HepG2 (cell line): ENCODE measurements at regions not wholly inside any gene's neighbourhood (a gene's known extent, or its start where the extent isn't known, plus 50 kb on each side); places are given as distances from the start of the nearest gene placed in this dataset.

ENCODE experiments used
- FOXA1 ChIP-seq, 2 experiments: fragments of 450-650 bp in 1 of 2; sonication (generic) in 1 of 2; formaldehyde crosslinking in 1 of 2; IDR thresholded peaks; 2 replicates each; pipeline versions ENCODE4 v1.4.0 to v1.6.1; 2016 to 2020; ENCODE audit warnings: missing genetic modification reagents in 1 of 2
- SP2 ChIP-seq: sonication (generic); formaldehyde crosslinking; IDR thresholded peaks from 2 replicates; pipeline ENCODE4 v1.5.1; 2020; ENCODE audit warnings: mild to moderate bottlenecking, missing genetic modification reagents
- ZBTB1 ChIP-seq: sonication (generic); formaldehyde crosslinking; IDR thresholded peaks from 2 replicates; pipeline ENCODE4 v1.4.0; 2020; ENCODE audit warnings: missing genetic modification reagents, borderline replicate concordance
- ZNF232 ChIP-seq: sonication (generic); formaldehyde crosslinking; IDR thresholded peaks from 2 replicates; pipeline ENCODE4 v1.4.0; 2020; ENCODE audit warnings: missing genetic modification reagents, borderline replicate concordance
- ZNF441 ChIP-seq: sonication (generic); formaldehyde crosslinking; IDR thresholded peaks from 2 replicates; pipeline ENCODE4 v1.7.0; 2021; ENCODE audit warnings: missing genetic modification reagents, borderline replicate concordance
- ZNF816 ChIP-seq: sonication (generic); formaldehyde crosslinking; IDR thresholded peaks from 2 replicates; pipeline ENCODE4 v1.8.0; 2022; ENCODE audit warnings: missing genetic modification reagents, mild to moderate bottlenecking, borderline replicate concordance
- ZNF879 ChIP-seq: sonication (generic); formaldehyde crosslinking; IDR thresholded peaks from 2 replicates; pipeline ENCODE4 v1.8.1; 2023; ENCODE audit warnings: missing genetic modification reagents
- TF ChIP-seq, protein P1 (sequence below): sonication (generic); formaldehyde crosslinking; IDR thresholded peaks from 2 replicates; pipeline ENCODE4 v1.5.0; 2020; ENCODE audit warnings: mild to moderate bottlenecking, missing genetic modification reagents, moderate library complexity
- TF ChIP-seq, protein P2 (sequence below): sonication (generic); formaldehyde crosslinking; IDR thresholded peaks from 2 replicates; pipeline ENCODE4 v1.4.0; 2020; ENCODE audit warnings: missing genetic modification reagents
- TF ChIP-seq, protein P3 (sequence below): sonication (generic); formaldehyde crosslinking; IDR thresholded peaks from 2 replicates; pipeline ENCODE4 v1.4.0; 2020; ENCODE audit warnings: missing genetic modification reagents

DNA sequence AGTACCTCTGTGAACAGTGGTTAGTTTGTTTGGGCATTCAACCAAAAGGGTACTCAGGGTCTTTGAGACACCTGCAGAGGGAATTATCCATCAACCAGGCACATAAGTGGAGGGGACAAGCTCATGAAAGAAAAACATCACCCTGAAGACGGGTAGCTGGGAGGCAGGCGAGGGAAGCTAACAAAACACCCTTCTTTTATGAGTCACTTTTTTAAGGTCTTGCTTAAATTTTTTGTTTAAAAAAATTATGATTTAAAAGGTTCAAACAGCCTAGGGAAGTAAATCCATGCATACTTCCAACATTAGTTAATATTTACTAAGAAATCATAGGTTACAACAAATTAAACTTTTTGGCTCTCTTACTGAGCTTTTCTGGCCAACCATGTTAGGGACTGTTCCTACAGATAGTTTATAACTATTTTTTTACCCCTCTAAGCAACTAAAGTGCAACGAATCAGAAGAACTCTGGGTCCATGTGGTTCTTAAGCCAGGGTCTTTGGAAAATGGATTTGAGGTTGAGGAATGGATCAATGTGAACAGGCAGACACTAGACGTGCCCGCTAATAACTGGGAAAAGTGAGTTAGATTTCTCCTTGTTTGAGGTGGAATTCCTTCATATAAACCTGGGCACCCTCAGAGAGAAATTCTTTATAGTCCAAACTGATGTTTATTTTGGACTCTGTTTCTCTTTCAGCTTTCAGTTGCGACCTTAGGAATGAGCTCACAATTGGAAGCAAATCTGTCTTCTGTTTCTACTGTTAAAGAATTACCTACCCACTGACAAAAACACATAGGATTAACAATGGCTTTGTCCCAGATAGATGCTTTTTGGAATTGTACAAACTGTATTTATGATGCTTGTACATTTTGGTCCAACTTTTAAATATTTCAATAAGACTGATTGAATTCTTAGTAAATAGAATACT, 123.0 kb downstream of the LYPLAL1 start:
- TF ChIP-seq FOXA1 (IDR thresholded peaks at IDR 0.05), result no peak
- no peak for TF ChIP-seq FOXA1 (CRISPR knock-in tag; IDR thresholded peaks at IDR 0.05)
- TF ChIP-seq, protein P1, sequence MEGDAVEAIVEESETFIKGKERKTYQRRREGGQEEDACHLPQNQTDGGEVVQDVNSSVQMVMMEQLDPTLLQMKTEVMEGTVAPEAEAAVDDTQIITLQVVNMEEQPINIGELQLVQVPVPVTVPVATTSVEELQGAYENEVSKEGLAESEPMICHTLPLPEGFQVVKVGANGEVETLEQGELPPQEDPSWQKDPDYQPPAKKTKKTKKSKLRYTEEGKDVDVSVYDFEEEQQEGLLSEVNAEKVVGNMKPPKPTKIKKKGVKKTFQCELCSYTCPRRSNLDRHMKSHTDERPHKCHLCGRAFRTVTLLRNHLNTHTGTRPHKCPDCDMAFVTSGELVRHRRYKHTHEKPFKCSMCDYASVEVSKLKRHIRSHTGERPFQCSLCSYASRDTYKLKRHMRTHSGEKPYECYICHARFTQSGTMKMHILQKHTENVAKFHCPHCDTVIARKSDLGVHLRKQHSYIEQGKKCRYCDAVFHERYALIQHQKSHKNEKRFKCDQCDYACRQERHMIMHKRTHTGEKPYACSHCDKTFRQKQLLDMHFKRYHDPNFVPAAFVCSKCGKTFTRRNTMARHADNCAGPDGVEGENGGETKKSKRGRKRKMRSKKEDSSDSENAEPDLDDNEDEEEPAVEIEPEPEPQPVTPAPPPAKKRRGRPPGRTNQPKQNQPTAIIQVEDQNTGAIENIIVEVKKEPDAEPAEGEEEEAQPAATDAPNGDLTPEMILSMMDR (CRISPR knock-in tag), result no peak
- TF ChIP-seq ZNF879 (CRISPR knock-in tag), result no peak
- TF ChIP-seq SP2, result no peak
- TF ChIP-seq, protein P2, sequence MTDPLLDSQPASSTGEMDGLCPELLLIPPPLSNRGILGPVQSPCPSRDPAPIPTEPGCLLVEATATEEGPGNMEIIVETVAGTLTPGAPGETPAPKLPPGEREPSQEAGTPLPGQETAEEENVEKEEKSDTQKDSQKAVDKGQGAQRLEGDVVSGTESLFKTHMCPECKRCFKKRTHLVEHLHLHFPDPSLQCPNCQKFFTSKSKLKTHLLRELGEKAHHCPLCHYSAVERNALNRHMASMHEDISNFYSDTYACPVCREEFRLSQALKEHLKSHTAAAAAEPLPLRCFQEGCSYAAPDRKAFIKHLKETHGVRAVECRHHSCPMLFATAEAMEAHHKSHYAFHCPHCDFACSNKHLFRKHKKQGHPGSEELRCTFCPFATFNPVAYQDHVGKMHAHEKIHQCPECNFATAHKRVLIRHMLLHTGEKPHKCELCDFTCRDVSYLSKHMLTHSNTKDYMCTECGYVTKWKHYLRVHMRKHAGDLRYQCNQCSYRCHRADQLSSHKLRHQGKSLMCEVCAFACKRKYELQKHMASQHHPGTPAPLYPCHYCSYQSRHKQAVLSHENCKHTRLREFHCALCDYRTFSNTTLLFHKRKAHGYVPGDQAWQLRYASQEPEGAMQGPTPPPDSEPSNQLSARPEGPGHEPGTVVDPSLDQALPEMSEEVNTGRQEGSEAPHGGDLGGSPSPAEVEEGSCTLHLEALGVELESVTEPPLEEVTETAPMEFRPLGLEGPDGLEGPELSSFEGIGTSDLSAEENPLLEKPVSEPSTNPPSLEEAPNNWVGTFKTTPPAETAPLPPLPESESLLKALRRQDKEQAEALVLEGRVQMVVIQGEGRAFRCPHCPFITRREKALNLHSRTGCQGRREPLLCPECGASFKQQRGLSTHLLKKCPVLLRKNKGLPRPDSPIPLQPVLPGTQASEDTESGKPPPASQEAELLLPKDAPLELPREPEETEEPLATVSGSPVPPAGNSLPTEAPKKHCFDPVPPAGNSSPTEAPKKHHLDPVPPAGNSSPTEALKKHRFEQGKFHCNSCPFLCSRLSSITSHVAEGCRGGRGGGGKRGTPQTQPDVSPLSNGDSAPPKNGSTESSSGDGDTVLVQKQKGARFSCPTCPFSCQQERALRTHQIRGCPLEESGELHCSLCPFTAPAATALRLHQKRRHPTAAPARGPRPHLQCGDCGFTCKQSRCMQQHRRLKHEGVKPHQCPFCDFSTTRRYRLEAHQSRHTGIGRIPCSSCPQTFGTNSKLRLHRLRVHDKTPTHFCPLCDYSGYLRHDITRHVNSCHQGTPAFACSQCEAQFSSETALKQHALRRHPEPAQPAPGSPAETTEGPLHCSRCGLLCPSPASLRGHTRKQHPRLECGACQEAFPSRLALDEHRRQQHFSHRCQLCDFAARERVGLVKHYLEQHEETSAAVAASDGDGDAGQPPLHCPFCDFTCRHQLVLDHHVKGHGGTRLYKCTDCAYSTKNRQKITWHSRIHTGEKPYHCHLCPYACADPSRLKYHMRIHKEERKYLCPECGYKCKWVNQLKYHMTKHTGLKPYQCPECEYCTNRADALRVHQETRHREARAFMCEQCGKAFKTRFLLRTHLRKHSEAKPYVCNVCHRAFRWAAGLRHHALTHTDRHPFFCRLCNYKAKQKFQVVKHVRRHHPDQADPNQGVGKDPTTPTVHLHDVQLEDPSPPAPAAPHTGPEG (CRISPR knock-in tag), result no peak
- no peak for TF ChIP-seq ZNF816 (CRISPR knock-in tag)
- TF ChIP-seq, protein P3, sequence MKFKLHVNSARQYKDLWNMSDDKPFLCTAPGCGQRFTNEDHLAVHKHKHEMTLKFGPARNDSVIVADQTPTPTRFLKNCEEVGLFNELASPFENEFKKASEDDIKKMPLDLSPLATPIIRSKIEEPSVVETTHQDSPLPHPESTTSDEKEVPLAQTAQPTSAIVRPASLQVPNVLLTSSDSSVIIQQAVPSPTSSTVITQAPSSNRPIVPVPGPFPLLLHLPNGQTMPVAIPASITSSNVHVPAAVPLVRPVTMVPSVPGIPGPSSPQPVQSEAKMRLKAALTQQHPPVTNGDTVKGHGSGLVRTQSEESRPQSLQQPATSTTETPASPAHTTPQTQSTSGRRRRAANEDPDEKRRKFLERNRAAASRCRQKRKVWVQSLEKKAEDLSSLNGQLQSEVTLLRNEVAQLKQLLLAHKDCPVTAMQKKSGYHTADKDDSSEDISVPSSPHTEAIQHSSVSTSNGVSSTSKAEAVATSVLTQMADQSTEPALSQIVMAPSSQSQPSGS (CRISPR knock-in tag), result no peak
- no peak for TF ChIP-seq ZNF441 (CRISPR knock-in tag)
- TF ChIP-seq ZBTB1, result no peak
- no peak for TF ChIP-seq ZNF232 (CRISPR knock-in tag)
